H9 (cell line): ENCODE measurements at regions not wholly inside any gene's neighbourhood (a gene's known extent, or its start where the extent isn't known, plus 50 kb on each side); places are given as distances from the start of the nearest gene placed in this dataset.

Experiments used
- DNase-seq: peaks from one replicate; pipeline ENCODE4 v3.0.0-alpha.2; 2017
- H2AFZ ChIP-seq: one replicate; pipeline ENCODE4 v1.6.1; 2013; ENCODE audit warnings: mild to moderate bottlenecking, low read length, control low read depth, moderate library complexity
- H2AK5ac ChIP-seq: 2 replicates; pipeline ENCODE4 v1.6.1; 2013; ENCODE audit warnings: low read length, control low read depth, mixed read lengths; ENCODE audit not compliant: insufficient read length
- H2BK120ac ChIP-seq: one replicate; pipeline ENCODE4 v1.6.1; 2013; ENCODE audit warnings: low read depth, mild to moderate bottlenecking, low read length, control low read depth, inconsistent platforms; ENCODE audit not compliant: poor library complexity, severe bottlenecking
- H2BK12ac ChIP-seq: 2 replicates; pipeline ENCODE4 v1.6.1; 2013; ENCODE audit warnings: low read length, control low read depth, mixed read lengths, low read depth; ENCODE audit not compliant: insufficient read length
- H2BK15ac ChIP-seq: 2 replicates; pipeline ENCODE4 v1.6.1; 2013; ENCODE audit warnings: low read depth, low read length, control low read depth
- H2BK20ac ChIP-seq: one replicate; pipeline ENCODE4 v1.6.1; 2013; ENCODE audit warnings: low read depth, mild to moderate bottlenecking, low read length, control low read depth, inconsistent platforms; ENCODE audit not compliant: poor library complexity, severe bottlenecking
- H2BK5ac ChIP-seq: 2 replicates; pipeline ENCODE4 v1.6.1; 2013; ENCODE audit warnings: low read length, control low read depth, mixed read lengths; ENCODE audit not compliant: insufficient read length
- H3K14ac ChIP-seq: 2 replicates; pipeline ENCODE4 v1.6.1; 2013; ENCODE audit warnings: low read length, control low read depth; ENCODE audit not compliant: insufficient read depth
- H3K18ac ChIP-seq: 2 replicates; pipeline ENCODE4 v1.6.1; 2013; ENCODE audit warnings: low read depth, mild to moderate bottlenecking, mixed read lengths, low read length, control low read depth; ENCODE audit not compliant: insufficient read length
- H3K23ac ChIP-seq: 2 replicates; pipeline ENCODE4 v1.6.1; 2013; ENCODE audit warnings: low read length, control low read depth, mixed read lengths, low read depth; ENCODE audit not compliant: insufficient read length
- H3K23me2 ChIP-seq: 2 replicates; pipeline ENCODE4 v1.6.1; 2013; ENCODE audit warnings: low read depth, mild to moderate bottlenecking, mixed read lengths, low read length, control low read depth; ENCODE audit not compliant: insufficient read length, poor library complexity, severe bottlenecking
- H3K27ac ChIP-seq: 2 replicates; pipeline ENCODE4 v1.5.1; 2013; ENCODE audit warnings: low read length, control low read depth, mixed read lengths, low read depth; ENCODE audit not compliant: insufficient read length
- H3K27me3 ChIP-seq: 2 replicates; pipeline ENCODE4 v1.6.1; 2013; ENCODE audit warnings: low read length, control low read depth, inconsistent platforms; ENCODE audit not compliant: insufficient read depth
- H3K4ac ChIP-seq: 2 replicates; pipeline ENCODE4 v1.6.1; 2013; ENCODE audit warnings: low read depth, mild to moderate bottlenecking, control low read depth, inconsistent platforms, low read length, moderate library complexity
- H3K4me1 ChIP-seq: 2 replicates; pipeline ENCODE4 v1.6.1; 2013; ENCODE audit warnings: low read length, control low read depth, inconsistent platforms; ENCODE audit not compliant: insufficient read depth
- H3K4me2 ChIP-seq: 2 replicates; pipeline ENCODE4 v1.6.1; 2013; ENCODE audit warnings: low read length, control low read depth, mixed read lengths; ENCODE audit not compliant: insufficient read length, insufficient read depth
- H3K56ac ChIP-seq: 2 replicates; pipeline ENCODE4 v1.6.1; 2013; ENCODE audit warnings: low read depth, mild to moderate bottlenecking, mixed read lengths, low read length, control low read depth; ENCODE audit not compliant: insufficient read length
- H3K79me1 ChIP-seq: 2 replicates; pipeline ENCODE4 v1.6.1; 2013; ENCODE audit warnings: low read depth, mild to moderate bottlenecking, moderate library complexity, low read length, control low read depth, inconsistent platforms; ENCODE audit not compliant: insufficient read depth, poor library complexity, severe bottlenecking
- H3K79me2 ChIP-seq: 2 replicates; pipeline ENCODE4 v1.6.1; 2013; ENCODE audit warnings: low read length, control low read depth, inconsistent platforms; ENCODE audit not compliant: insufficient read depth
- H3K9ac ChIP-seq: 2 replicates; pipeline ENCODE4 v1.6.1; 2013; ENCODE audit warnings: low read length, control low read depth, mixed read lengths; ENCODE audit not compliant: insufficient read length; ENCODE audit errors: extremely low read depth
- H3K9me3 ChIP-seq: one replicate; pipeline ENCODE4 v1.6.1; 2013; ENCODE audit warnings: low read depth, low read length, inconsistent platforms; ENCODE audit not compliant: control insufficient read depth
- H3T11ph ChIP-seq: one replicate; pipeline ENCODE4 v1.6.1; 2013; ENCODE audit warnings: mild to moderate bottlenecking, low read length, control low read depth, inconsistent platforms
- H4K20me1 ChIP-seq: one replicate; pipeline ENCODE4 v1.6.1; 2013; ENCODE audit not compliant: control insufficient read depth, insufficient read length, insufficient read depth
- H4K5ac ChIP-seq: 2 replicates; pipeline ENCODE4 v1.6.1; 2013; ENCODE audit warnings: low read depth, mild to moderate bottlenecking, mixed read lengths, low read length, control low read depth; ENCODE audit not compliant: insufficient read length
- H4K8ac ChIP-seq: replicated peaks from 2 replicates; pipeline ENCODE4 v1.6.1; 2013; ENCODE audit warnings: low read length, control low read depth, mixed read lengths, low read depth; ENCODE audit not compliant: insufficient read length
- H4K91ac ChIP-seq: 2 replicates; pipeline ENCODE4 v1.6.1; 2013; ENCODE audit warnings: low read depth, mild to moderate bottlenecking, moderate library complexity, mixed read lengths, low read length, control low read depth; ENCODE audit not compliant: insufficient read length
- H3K27ac Mint-ChIP-seq, 3 experiments: 2 replicates in 2 of 3; 3 replicates in 1 of 3; pipeline ENCODE4 v1.8.0; 2020 to 2021; ENCODE audit warnings: mixed read lengths in 3 of 3, mild to moderate bottlenecking in 1 of 3, moderate library complexity in 1 of 3
- H3K27me3 Mint-ChIP-seq: 2 replicates; pipeline ENCODE4 v1.8.0; 2021; ENCODE audit warnings: low read depth, mild to moderate bottlenecking, moderate library complexity, mixed read lengths
- H3K36me3 Mint-ChIP-seq, 3 experiments: 2 replicates in 2 of 3; 3 replicates in 1 of 3; pipeline ENCODE4 v1.8.0; 2020 to 2021; ENCODE audit warnings: low read depth in 3 of 3, mixed read lengths in 3 of 3; ENCODE audit not compliant: insufficient read depth in 1 of 3
- H3K4me1 Mint-ChIP-seq, 2 experiments: 2 replicates each; pipeline ENCODE4 v1.8.0; 2020; ENCODE audit warnings: mixed read lengths in 2 of 2
- H3K4me3 Mint-ChIP-seq, 2 experiments: 2 replicates in 1 of 2; 3 replicates in 1 of 2; pipeline ENCODE4 v1.8.0; 2020 to 2021; ENCODE audit warnings: mild to moderate bottlenecking in 2 of 2, mixed read lengths in 2 of 2, moderate library complexity in 1 of 2
- H3K9me3 Mint-ChIP-seq, 2 experiments: 2 replicates in 1 of 2; 3 replicates in 1 of 2; pipeline ENCODE4 v1.8.0; 2020; ENCODE audit warnings: mild to moderate bottlenecking in 2 of 2, mixed read lengths in 2 of 2, moderate library complexity in 1 of 2
- WGBS: extraction: QIAGEN DNeasy Blood & Tissue Kit; methylation state at CpG from one replicate; pipeline ENCODE4 v1.1.7; 2013; ENCODE audit warnings: missing lambda C conversion rate, low lambda C conversion rate, mixed read lengths; ENCODE audit not compliant: insufficient read length; ENCODE audit errors: extremely low coverage; 5-methylcytosine and 5-hydroxymethylcytosine counted together
- TF ChIP-seq, protein P1 (sequence below): fragments of 200-600 bp; sonication (generic); conservative IDR thresholded peaks from 3 replicates; pipeline ENCODE4 v1.8.0; 2021; ENCODE audit warnings: antibody characterized with exemption, mild to moderate bottlenecking

DNA sequence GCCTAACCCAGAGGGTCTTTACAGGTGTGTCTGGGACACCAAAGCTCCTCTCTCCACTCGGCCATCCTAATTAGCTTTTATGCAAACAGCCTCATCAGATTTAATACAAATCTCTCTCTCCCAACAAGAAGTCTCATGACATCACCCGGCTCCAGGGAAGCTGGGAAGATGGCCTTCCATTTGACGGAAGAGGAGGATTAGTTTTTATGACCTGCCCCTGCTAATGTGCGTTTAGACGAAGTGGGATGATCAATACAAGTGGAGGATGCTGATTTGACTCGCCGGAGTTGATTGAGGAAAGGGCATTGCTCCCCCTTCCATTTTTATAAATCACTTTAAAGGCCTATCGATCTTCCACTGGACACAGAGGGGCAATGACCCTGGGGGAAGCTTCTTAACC is 239.2 kb downstream of the BCL11B start:
- no peaks in the 10 kb centered on the region for H3K23me2 ChIP-seq
- DNase-seq: no peak
- no peak overlapping the region for H4K5ac ChIP-seq
- H2AFZ ChIP-seq: no peak overlapping the region
- H2AK5ac ChIP-seq: no peak overlapping the region
- H4K8ac ChIP-seq: no peak overlapping the region
- H3K4me2 ChIP-seq: no peak overlapping the region
- H2BK120ac ChIP-seq: no peak overlapping the region
- no peak overlapping the region for H3K14ac ChIP-seq
- no peak overlapping the region for H3K27ac Mint-ChIP-seq
- H3K56ac ChIP-seq: no peak overlapping the region
- no peaks in the 10 kb centered on the region for H3K9me3 ChIP-seq
- no CpG with 5 or more reads among the region's 8 CpGs for WGBS
- H3K4me3 Mint-ChIP-seq: no peak overlapping the region
- H3K36me3 Mint-ChIP-seq: peaks cover 0 to 6% (median 0%) of the 10 kb centered on the region in 3 experiments; a peak in 2 of 7 replicates
- no peak overlapping the region for H2BK12ac ChIP-seq
- no peak overlapping the region for H2BK15ac ChIP-seq
- no peak overlapping the region for H3K23ac ChIP-seq
- peaks cover 6 to 8% of the 10 kb centered on the region in 2 experiments; a peak in 4 of 5 replicates for H3K9me3 Mint-ChIP-seq
- no peaks in the 10 kb centered on the region for H3K79me1 ChIP-seq
- no peaks in the 10 kb centered on the region for H3K27me3 ChIP-seq
- no peak overlapping the region for H2BK5ac ChIP-seq
- peaks cover 5% of the 10 kb centered on the region for H3K27me3 Mint-ChIP-seq
- H3K27ac ChIP-seq: no peak overlapping the region
- H3K4me1 ChIP-seq: no peaks in the 10 kb centered on the region
- TF ChIP-seq, protein P1, sequence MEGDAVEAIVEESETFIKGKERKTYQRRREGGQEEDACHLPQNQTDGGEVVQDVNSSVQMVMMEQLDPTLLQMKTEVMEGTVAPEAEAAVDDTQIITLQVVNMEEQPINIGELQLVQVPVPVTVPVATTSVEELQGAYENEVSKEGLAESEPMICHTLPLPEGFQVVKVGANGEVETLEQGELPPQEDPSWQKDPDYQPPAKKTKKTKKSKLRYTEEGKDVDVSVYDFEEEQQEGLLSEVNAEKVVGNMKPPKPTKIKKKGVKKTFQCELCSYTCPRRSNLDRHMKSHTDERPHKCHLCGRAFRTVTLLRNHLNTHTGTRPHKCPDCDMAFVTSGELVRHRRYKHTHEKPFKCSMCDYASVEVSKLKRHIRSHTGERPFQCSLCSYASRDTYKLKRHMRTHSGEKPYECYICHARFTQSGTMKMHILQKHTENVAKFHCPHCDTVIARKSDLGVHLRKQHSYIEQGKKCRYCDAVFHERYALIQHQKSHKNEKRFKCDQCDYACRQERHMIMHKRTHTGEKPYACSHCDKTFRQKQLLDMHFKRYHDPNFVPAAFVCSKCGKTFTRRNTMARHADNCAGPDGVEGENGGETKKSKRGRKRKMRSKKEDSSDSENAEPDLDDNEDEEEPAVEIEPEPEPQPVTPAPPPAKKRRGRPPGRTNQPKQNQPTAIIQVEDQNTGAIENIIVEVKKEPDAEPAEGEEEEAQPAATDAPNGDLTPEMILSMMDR: no peak
- no peaks in the 10 kb centered on the region for H3K79me2 ChIP-seq
- no peak overlapping the region for H3T11ph ChIP-seq
- no peak overlapping the region for H2BK20ac ChIP-seq
- H4K91ac ChIP-seq: no peak overlapping the region
- H3K4me1 Mint-ChIP-seq: peaks cover 24 to 31% of the 10 kb centered on the region in 2 experiments
- H3K18ac ChIP-seq: no peak overlapping the region
- no peak overlapping the region for H3K9ac ChIP-seq
- no peak overlapping the region for H3K4ac ChIP-seq
- no peaks in the 10 kb centered on the region for H4K20me1 ChIP-seq
